HEK293T (cell line): ENCODE measurements at regions not wholly inside any gene's neighbourhood (a gene's known extent, or its start where the extent isn't known, plus 50 kb on each side); places are given as distances from the start of the nearest gene placed in this dataset.

Source experiments
- CTCF ChIA-PET: fragments of 350-600 bp; formaldehyde crosslinking; extraction: SDS; loops from one replicate; lab custom pipeline; 2021; ENCODE audit warnings: antibody characterized with exemption, inconsistent platforms; lab: Yijun Ruan, JAX
- POLR2A ChIA-PET: fragments of 350-600 bp; formaldehyde crosslinking; extraction: SDS; loops from one replicate; lab custom pipeline; 2020; ENCODE audit warnings: antibody characterized with exemption, inconsistent platforms; lab: Yijun Ruan, JAX
- DNase-seq: peaks from one replicate; pipeline ENCODE4 v3.0.0; 2012; ENCODE audit warnings: mixed read lengths; ENCODE audit errors: extremely low spot score
- ARNT ChIP-seq: fragments of 450-650 bp; IDR thresholded peaks from 2 replicates; pipeline ENCODE4 v1.6.1; 2017; ENCODE audit warnings: mild to moderate bottlenecking
- BHLHE40 ChIP-seq: fragments of 450-650 bp; IDR thresholded peaks from 2 replicates; pipeline ENCODE4 v1.6.1; 2016; ENCODE audit warnings: mild to moderate bottlenecking, moderate library complexity, borderline replicate concordance
- CTBP1 ChIP-seq: fragments of 450-650 bp; IDR thresholded peaks from 2 replicates; pipeline ENCODE4 v1.6.1; 2016; ENCODE audit warnings: borderline replicate concordance
- ELF4 ChIP-seq: fragments of 450-650 bp; IDR thresholded peaks from 2 replicates; pipeline ENCODE4 v1.6.1; 2017; ENCODE audit warnings: antibody characterized with exemption
- FOXA1 ChIP-seq: fragments of 450-650 bp; IDR thresholded peaks from 2 replicates; pipeline ENCODE4 v1.6.1; 2016; ENCODE audit warnings: mild to moderate bottlenecking
- FOXK2 ChIP-seq: fragments of 450-650 bp; IDR thresholded peaks from 2 replicates; pipeline ENCODE4 v1.6.1; 2016; ENCODE audit warnings: mild to moderate bottlenecking
- FOXM1 ChIP-seq: fragments of 450-650 bp; IDR thresholded peaks from 2 replicates; pipeline ENCODE4 v1.6.1; 2017; ENCODE audit warnings: mild to moderate bottlenecking, borderline replicate concordance
- HDGF ChIP-seq: fragments of 450-650 bp; IDR thresholded peaks from 2 replicates; pipeline ENCODE4 v1.6.1; 2017; ENCODE audit warnings: antibody characterized with exemption, borderline replicate concordance
- L3MBTL2 ChIP-seq: fragments of 450-650 bp; conservative IDR thresholded peaks from 2 replicates; pipeline ENCODE4 v1.6.1; 2016; ENCODE audit warnings: mild to moderate bottlenecking
- LEF1 ChIP-seq: fragments of 450-650 bp; IDR thresholded peaks from 2 replicates; pipeline ENCODE4 v1.6.1; 2017; ENCODE audit warnings: mild to moderate bottlenecking, borderline replicate concordance
- NFRKB ChIP-seq: fragments of 450-650 bp; IDR thresholded peaks from 2 replicates; pipeline ENCODE4 v1.6.1; 2016; ENCODE audit warnings: mild to moderate bottlenecking, moderate library complexity
- PKNOX1 ChIP-seq: fragments of 450-650 bp; IDR thresholded peaks from 2 replicates; pipeline ENCODE4 v1.6.1; 2016
- SP1 ChIP-seq: fragments of 450-650 bp; IDR thresholded peaks from 2 replicates; pipeline ENCODE4 v1.6.1; 2017
- SUZ12 ChIP-seq: fragments of 450-650 bp; IDR thresholded peaks from 2 replicates; pipeline ENCODE4 v1.6.1; 2016; ENCODE audit warnings: mild to moderate bottlenecking
- TARDBP ChIP-seq: fragments of 450-650 bp; IDR thresholded peaks from 2 replicates; pipeline ENCODE4 v1.6.1; 2016
- ZNF384 ChIP-seq: fragments of 450-650 bp; IDR thresholded peaks from 2 replicates; pipeline ENCODE4 v1.6.1; 2016

- TF ChIP-seq HDGF (no peak), SUZ12 (no peak), TARDBP (no peak), LEF1 (no peak), FOXK2 (no peak), ELF4 (no peak)
- no peak for DNase-seq
- CTCF ChIA-PET: no interaction called here
- POLR2A ChIA-PET: no interaction called here
Measured at GRCh38 chr10:129241461-129241860, 225.6 kb upstream of the MGMT start.

GRCh38 chr10:129244298-129244697 lies 222.7 kb upstream of the MGMT start:
- CTCF ChIA-PET: no interaction called here
- TF ChIP-seq L3MBTL2 (no peak), ZNF384 (no peak), TARDBP (no peak), SUZ12 (no peak), BHLHE40 (no peak), FOXK2 (no peak), SP1 (no peak), PKNOX1 (no peak), HDGF (no peak), NFRKB (no peak), LEF1 (no peak), CTBP1 (no peak), ELF4 (no peak), FOXA1 (no peak), ARNT (no peak), FOXM1 (no peak)
- POLR2A ChIA-PET: no interaction called here
- no peak for DNase-seq

GRCh38 chr10:129244757-129245156 lies 222.3 kb upstream of the MGMT start:
- ChIA-PET CTCF (no interaction called here), POLR2A (no interaction called here)
- DNase-seq: no peak
- TF ChIP-seq FOXA1 (no peak), PKNOX1 (no peak), NFRKB (no peak), LEF1 (no peak), BHLHE40 (no peak), L3MBTL2 (no peak), SUZ12 (no peak), ELF4 (no peak), SP1 (no peak), HDGF (no peak), FOXM1 (no peak), ZNF384 (no peak), TARDBP (no peak), FOXK2 (no peak), ARNT (no peak), CTBP1 (no peak)

GRCh38 chr10:129253161-129253864 lies 213.7 kb upstream of the MGMT start:
- DNase-seq: no peak
- TF ChIP-seq FOXA1 (no peak), ELF4 (no peak), SP1 (no peak)
- CTCF ChIA-PET: no interaction called here
- POLR2A ChIA-PET: no interaction called here

- CTCF ChIA-PET: no interaction called here
- POLR2A ChIA-PET: no interaction called here
- TF ChIP-seq SUZ12 (no peak), FOXK2 (no peak), L3MBTL2 (no peak), BHLHE40 (no peak), SP1 (no peak), FOXM1 (no peak), ZNF384 (no peak), PKNOX1 (no peak), NFRKB (no peak), HDGF (no peak), ELF4 (no peak), FOXA1 (no peak), CTBP1 (no peak), ARNT (no peak), LEF1 (no peak), TARDBP (no peak)
- no peak for DNase-seq
Measured at GRCh38 chr10:129253865-129254179, 213.2 kb upstream of the MGMT start.

- no peak for TF ChIP-seq SUZ12
- no peak for TF ChIP-seq ELF4
- TF ChIP-seq LEF1: no peak
- no peak for TF ChIP-seq NFRKB
- TF ChIP-seq PKNOX1: no peak
- no peak for TF ChIP-seq BHLHE40
- no peak for TF ChIP-seq L3MBTL2
- no peak for TF ChIP-seq HDGF
- TF ChIP-seq ARNT: no peak
- no peak for TF ChIP-seq ZNF384
- no peak for TF ChIP-seq FOXA1
- TF ChIP-seq TARDBP: no peak
- no peak for TF ChIP-seq FOXM1
- TF ChIP-seq SP1: no peak
- no peak for DNase-seq
- ChIA-PET CTCF (no interaction called here), POLR2A (no interaction called here)
Measured at GRCh38 chr10:129258283-129258923, 208.6 kb upstream of the MGMT start.
